IMR-90 (cell line): ENCODE measurements at regions not wholly inside any gene's neighbourhood (a gene's known extent, or its start where the extent isn't known, plus 50 kb on each side); places are given as distances from the start of the nearest gene placed in this dataset.
"Not testable (repeated sequence)": the region's sequence is repeated elsewhere in the genome, so short reads cannot be mapped to it uniquely, and the experiment has no call there.

Experiments
- ATAC-seq: fragments of 200-7000 bp; cut with Tn5 transposase; 2 replicates; pipeline ENCODE4 v1.9.1; 2020; ENCODE audit warnings: low read depth, mild to moderate bottlenecking, moderate library complexity
- BruUV-seq: library from RNA; stranded (reverse); fragments of 400-500 nt; replicated peaks from 2 replicates; lab custom pipeline; 2021; lab: Mats Ljungman, UMichigan
- CTCF ChIA-PET: fragments of 300-600 bp; formaldehyde crosslinking; extraction: SDS; loops from one replicate; lab custom pipeline; 2021; ENCODE audit warnings: antibody characterized with exemption; lab: Yijun Ruan, JAX
- POLR2A ChIA-PET: fragments of 300-600 bp; sonication (Branson Sonifier 250); formaldehyde crosslinking; loops from one replicate; lab custom pipeline; 2022; ENCODE audit warnings: antibody characterized with exemption; ENCODE audit not compliant: unreplicated experiment; lab: Charles Lee
- DNase-seq: peaks from one replicate; pipeline ENCODE4 v3.0.0; 2013
- H2AFZ ChIP-seq: replicated peaks from 2 replicates; pipeline ENCODE3; 2013; ENCODE audit warnings: low read length, mild to moderate bottlenecking; ENCODE audit not compliant: poor library complexity
- H2AK5ac ChIP-seq: 2 replicates; pipeline ENCODE4 v1.6.1; 2013; ENCODE audit warnings: low read depth, low read length, inconsistent platforms
- H2AK9ac ChIP-seq: replicated peaks from 2 replicates; pipeline ENCODE3; 2013; ENCODE audit warnings: mild to moderate bottlenecking, low read depth, low read length, moderate library complexity; ENCODE audit not compliant: poor library complexity
- H2BK120ac ChIP-seq: 2 replicates; pipeline ENCODE4 v1.6.1; 2013; ENCODE audit warnings: low read depth, low read length, inconsistent platforms
- H2BK15ac ChIP-seq: 3 replicates; pipeline ENCODE4 v1.6.1; 2013; ENCODE audit warnings: low read depth, low read length, inconsistent platforms
- H2BK20ac ChIP-seq: 2 replicates; pipeline ENCODE4 v1.6.1; 2013; ENCODE audit warnings: low read depth, mild to moderate bottlenecking, inconsistent platforms, low read length, moderate library complexity
- H2BK5ac ChIP-seq: 2 replicates; pipeline ENCODE4 v1.6.1; 2013; ENCODE audit warnings: mild to moderate bottlenecking, low read depth, low read length, inconsistent platforms; ENCODE audit not compliant: poor library complexity, severe bottlenecking
- H3K14ac ChIP-seq: replicated peaks from 2 replicates; pipeline ENCODE4 v1.6.1; 2013; ENCODE audit warnings: low read depth, low read length, inconsistent platforms
- H3K18ac ChIP-seq: 2 replicates; pipeline ENCODE4 v1.6.1; 2013; ENCODE audit warnings: low read depth, low read length, control low read depth
- H3K23ac ChIP-seq: 2 replicates; pipeline ENCODE4 v1.6.1; 2013; ENCODE audit warnings: low read depth, low read length, inconsistent platforms
- H3K27ac ChIP-seq: 2 replicates; pipeline ENCODE4 v1.5.1; 2013; ENCODE audit warnings: mild to moderate bottlenecking, control low read depth, low read length; ENCODE audit not compliant: insufficient read depth
- H3K27me3 ChIP-seq: 2 replicates; pipeline ENCODE4 v1.6.1; 2013; ENCODE audit warnings: low read length; ENCODE audit not compliant: control insufficient read depth, insufficient read depth
- H3K36me3 ChIP-seq: 2 replicates; pipeline ENCODE4 v1.6.1; 2013; ENCODE audit warnings: low read length, mixed read lengths; ENCODE audit not compliant: control insufficient read depth, insufficient read depth
- H3K4ac ChIP-seq: 2 replicates; pipeline ENCODE4 v1.6.1; 2013; ENCODE audit warnings: low read depth, low read length, inconsistent platforms
- H3K4me1 ChIP-seq: 2 replicates; pipeline ENCODE4 v1.6.1; 2013; ENCODE audit warnings: low read length, mixed read lengths; ENCODE audit not compliant: control insufficient read depth, insufficient read depth
- H3K4me2 ChIP-seq: 2 replicates; pipeline ENCODE4 v1.6.1; 2013; ENCODE audit warnings: low read depth, mild to moderate bottlenecking, control low read depth, low read length, moderate library complexity
- H3K4me3 ChIP-seq: 2 replicates; pipeline ENCODE4 v1.5.1; 2013; ENCODE audit warnings: low read depth, mild to moderate bottlenecking, control low read depth, low read length, moderate library complexity; ENCODE audit not compliant: insufficient read depth
- H3K56ac ChIP-seq: 2 replicates; pipeline ENCODE4 v1.6.1; 2013; ENCODE audit warnings: low read length, inconsistent platforms; ENCODE audit not compliant: insufficient read depth; ENCODE audit errors: extremely low read depth
- H3K79me1 ChIP-seq, 2 experiments: 2 replicates each; pipeline ENCODE4 v1.6.1; 2013; ENCODE audit warnings: low read length in 2 of 2, inconsistent platforms in 1 of 2, low read depth in 1 of 2
- H3K9ac ChIP-seq: 2 replicates; pipeline ENCODE4 v1.6.1; 2013; ENCODE audit warnings: low read depth, low read length, control low read depth
- H3K9me1 ChIP-seq: 2 replicates; pipeline ENCODE4 v1.6.1; 2013; ENCODE audit warnings: low read length, inconsistent platforms; ENCODE audit not compliant: insufficient read depth
- H3K9me3 ChIP-seq: 2 replicates; pipeline ENCODE4 v1.6.1; 2013; ENCODE audit warnings: low read length; ENCODE audit not compliant: control insufficient read depth, insufficient read depth
- H4K20me1 ChIP-seq: 2 replicates; pipeline ENCODE4 v1.6.1; 2013; ENCODE audit warnings: low read length, inconsistent platforms; ENCODE audit not compliant: insufficient read depth
- H4K5ac ChIP-seq: 2 replicates; pipeline ENCODE4 v1.6.1; 2013; ENCODE audit warnings: mild to moderate bottlenecking, low read depth, low read length, control low read depth
- H4K8ac ChIP-seq, 2 experiments: 2 replicates each; pipeline ENCODE4 v1.6.1; 2013; ENCODE audit warnings: low read depth in 2 of 2, low read length in 2 of 2, control low read depth in 1 of 2, inconsistent platforms in 1 of 2
- H4K91ac ChIP-seq: 2 replicates; pipeline ENCODE4 v1.6.1; 2013; ENCODE audit warnings: low read depth, low read length, inconsistent platforms; ENCODE audit not compliant: insufficient read depth
- MAFK ChIP-seq: IDR thresholded peaks from 2 replicates; pipeline ENCODE4 v1.6.1; 2012; ENCODE audit warnings: low read depth, low read length, improper control_type of control experiment
- WGBS, 2 experiments: methylation state at CpG; one replicate each; pipeline versions ENCODE4 v1.1.5 to v1.1.7; 2013; ENCODE audit warnings: missing lambda C conversion rate in 2 of 2; ENCODE audit not compliant: insufficient read length in 1 of 2; ENCODE audit errors: extremely low coverage in 2 of 2; 5-methylcytosine and 5-hydroxymethylcytosine counted together
- dilution Hi-C: fragments of 300-500 bp; cut with HindIII; formaldehyde crosslinking; loops from one replicate; pipeline ENCODE4 v1.14.3; 2018; ENCODE audit warnings: low sequenced_read_pairs; ENCODE audit not compliant: unreplicated experiment
- in situ Hi-C: fragments of 300-500 bp; cut with MboI; formaldehyde crosslinking; loops from 3 replicates; pipeline ENCODE4 v1.14.3; 2019; ENCODE audit warnings: low sequenced_read_pairs, inconsistent platforms, mixed read lengths
- intact Hi-C: fragments of 100-400 bp; cut with micrococcal nuclease; formaldehyde crosslinking; loops from 2 replicates; pipeline ENCODE4 v1.10.0; 2022

GRCh38 chr3:171922629-171923028 lies 79.5 kb downstream of the TMEM212 start:
- H2BK120ac ChIP-seq, H3K79me1 ChIP-seq, H4K8ac ChIP-seq, H3K23ac ChIP-seq, H2BK15ac ChIP-seq, H3K9ac ChIP-seq, H4K91ac ChIP-seq, H2AK5ac ChIP-seq, H3K56ac ChIP-seq, H3K27ac ChIP-seq, POLR2A ChIA-PET, intact Hi-C loops, H3K14ac ChIP-seq, H3K4me1 ChIP-seq, H3K4ac ChIP-seq, dilution Hi-C loops, H2BK5ac ChIP-seq, H3K27me3 ChIP-seq, H2BK20ac ChIP-seq, ATAC-seq, in situ Hi-C loops, H3K9me3 ChIP-seq, CTCF ChIA-PET, H4K20me1 ChIP-seq, H4K5ac ChIP-seq, H3K4me3 ChIP-seq, H3K36me3 ChIP-seq, H2AK9ac ChIP-seq, DNase-seq, H2AFZ ChIP-seq, H3K4me2 ChIP-seq, H3K18ac ChIP-seq, BruUV-seq, H3K9me1 ChIP-seq: not testable (repeated sequence)
- 0 out of 2 replicates have a peak, but pooled peaks have one; percentile 22 for TF ChIP-seq MAFK
- no CpG with 5 or more reads among the region's 1 CpG for WGBS, 2 experiments

DNA sequence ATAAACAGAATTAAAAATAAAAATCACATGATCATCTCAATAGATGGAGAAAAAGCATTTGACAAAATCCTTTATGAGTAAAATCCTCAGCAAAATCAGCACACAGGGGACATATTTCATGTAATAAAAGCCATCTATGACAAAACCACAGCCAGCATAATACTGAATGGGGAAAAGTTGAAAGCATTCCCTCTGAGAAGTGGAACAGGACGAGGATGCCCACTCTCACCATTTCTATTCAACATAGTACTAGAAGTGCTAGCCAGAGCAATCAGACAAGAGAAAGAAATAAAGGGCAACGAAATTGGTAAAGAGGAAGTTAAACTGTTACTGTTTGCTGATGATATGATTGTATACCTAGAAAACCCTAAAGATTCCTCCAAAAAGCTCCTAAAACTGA lies 80.5 kb downstream of the TMEM212 start:
- H3K27ac ChIP-seq, dilution Hi-C loops, H4K91ac ChIP-seq, H2BK120ac ChIP-seq, H3K9ac ChIP-seq, DNase-seq, H3K18ac ChIP-seq, H3K36me3 ChIP-seq, H3K4me1 ChIP-seq, H2BK20ac ChIP-seq, intact Hi-C loops, H2AK9ac ChIP-seq, CTCF ChIA-PET, H2AFZ ChIP-seq, H3K27me3 ChIP-seq, H2BK5ac ChIP-seq, H3K4me3 ChIP-seq, H4K8ac ChIP-seq, H2BK15ac ChIP-seq, BruUV-seq, H4K20me1 ChIP-seq, H3K4me2 ChIP-seq, H3K4ac ChIP-seq, H4K5ac ChIP-seq, H3K9me1 ChIP-seq, in situ Hi-C loops, POLR2A ChIA-PET, ATAC-seq, H3K79me1 ChIP-seq, H3K23ac ChIP-seq, H2AK5ac ChIP-seq, H3K14ac ChIP-seq, H3K9me3 ChIP-seq, H3K56ac ChIP-seq: not testable (repeated sequence)
- WGBS, 2 experiments, result no CpG with 5 or more reads among the region's 2 CpGs
